ENCODE measurements at regions not wholly inside any gene's neighbourhood (a gene's known extent, or its start where the extent isn't known, plus 50 kb on each side); places are given as distances from the start of the nearest gene placed in this dataset.

- Histone ChIP-seq H3K36me3 (ENCODE audit: insufficient read depth, low read length) (no peaks in the 10 kb centered on the region), H3F3A (ENCODE audit: insufficient read depth, low read length) (no peaks in the 10 kb centered on the region), H3K4me3 (ENCODE audit: low read depth, low read length, poor library complexity, severe bottlenecking) (no peak overlapping the region), H3K9me2 (ENCODE audit: low read depth, low read length) (no peaks in the 10 kb centered on the region), H4K20me1 (ENCODE audit: insufficient read depth, low read length) (no peaks in the 10 kb centered on the region), H3K4me2 (ENCODE audit: low read length) (no peak overlapping the region), H3K79me2 (ENCODE audit: insufficient read depth, low read length) (no peaks in the 10 kb centered on the region), H3K9me3 (ENCODE audit: low read length) (no peaks in the 10 kb centered on the region), H3K27ac (ENCODE audit: low read depth, low read length, poor library complexity, severe bottlenecking) (no peak overlapping the region), H2AFZ (ENCODE audit: low read length) (no peak overlapping the region), H3K4me1 (ENCODE audit: insufficient read depth, low read length, severe bottlenecking) (no peaks in the 10 kb centered on the region), H3K27me3 (ENCODE audit: insufficient read depth, low read length) (no peaks in the 10 kb centered on the region), H3K9ac (ENCODE audit: low read length) (no peak overlapping the region)
- TF ChIP-seq CTCF (IDR thresholded peaks at IDR 0.05; ENCODE audit: low read length), result no peak
- no peak for TF ChIP-seq EZH2 (IDR thresholded peaks at IDR 0.05; ENCODE audit: borderline replicate concordance, low read length)
Measured at GRCh38 chr2:83113953-83114352, 1345.1 kb downstream of the SUCLG1 start.

- H3K4me1 ChIP-seq (ENCODE audit: insufficient read depth, low read length, severe bottlenecking), result no peaks in the 10 kb centered on the region
- no peaks in the 10 kb centered on the region for H3K9me2 ChIP-seq (ENCODE audit: low read depth, low read length)
- no peak overlapping the region for H3K9ac ChIP-seq (ENCODE audit: low read length)
- no peaks in the 10 kb centered on the region for H3K79me2 ChIP-seq (ENCODE audit: insufficient read depth, low read length)
- no peaks in the 10 kb centered on the region for H4K20me1 ChIP-seq (ENCODE audit: insufficient read depth, low read length)
- no peak overlapping the region for H3K4me3 ChIP-seq (ENCODE audit: low read depth, low read length, poor library complexity, severe bottlenecking)
- no peak overlapping the region for H3K27ac ChIP-seq (ENCODE audit: low read depth, low read length, poor library complexity, severe bottlenecking)
- no peaks in the 10 kb centered on the region for H3K9me3 ChIP-seq (ENCODE audit: low read length)
- H2AFZ ChIP-seq (ENCODE audit: low read length), result no peak overlapping the region
- TF ChIP-seq EZH2 (IDR thresholded peaks at IDR 0.05; ENCODE audit: borderline replicate concordance, low read length) (no peak), CTCF (IDR thresholded peaks at IDR 0.05; ENCODE audit: low read length) (no peak)
- H3K4me2 ChIP-seq (ENCODE audit: low read length), result no peak overlapping the region
- H3K36me3 ChIP-seq (ENCODE audit: insufficient read depth, low read length), result no peaks in the 10 kb centered on the region
- no peaks in the 10 kb centered on the region for H3F3A ChIP-seq (ENCODE audit: insufficient read depth, low read length)
- H3K27me3 ChIP-seq (ENCODE audit: insufficient read depth, low read length), result no peaks in the 10 kb centered on the region
Measured at GRCh38 chr2:83112858-83113257, 1346.2 kb downstream of the SUCLG1 start.

- no peak for TF ChIP-seq CTCF (IDR thresholded peaks at IDR 0.05; ENCODE audit: low read length)
- no peak for TF ChIP-seq EZH2 (IDR thresholded peaks at IDR 0.05; ENCODE audit: borderline replicate concordance, low read length)
- H2AFZ ChIP-seq (ENCODE audit: low read length), result no peak overlapping the region
- no peak overlapping the region for H3K27ac ChIP-seq (ENCODE audit: low read depth, low read length, poor library complexity, severe bottlenecking)
- H3K9me2 ChIP-seq (ENCODE audit: low read depth, low read length), result no peaks in the 10 kb centered on the region
- H3K9ac ChIP-seq (ENCODE audit: low read length), result no peak overlapping the region
- no peaks in the 10 kb centered on the region for H3F3A ChIP-seq (ENCODE audit: insufficient read depth, low read length)
- H3K4me3 ChIP-seq (ENCODE audit: low read depth, low read length, poor library complexity, severe bottlenecking), result no peak overlapping the region
- no peaks in the 10 kb centered on the region for H4K20me1 ChIP-seq (ENCODE audit: insufficient read depth, low read length)
- H3K4me1 ChIP-seq (ENCODE audit: insufficient read depth, low read length, severe bottlenecking), result no peaks in the 10 kb centered on the region
- no peaks in the 10 kb centered on the region for H3K36me3 ChIP-seq (ENCODE audit: insufficient read depth, low read length)
- no peaks in the 10 kb centered on the region for H3K9me3 ChIP-seq (ENCODE audit: low read length)
- no peaks in the 10 kb centered on the region for H3K27me3 ChIP-seq (ENCODE audit: insufficient read depth, low read length)
- H3K79me2 ChIP-seq (ENCODE audit: insufficient read depth, low read length), result no peaks in the 10 kb centered on the region
- no peak overlapping the region for H3K4me2 ChIP-seq (ENCODE audit: low read length)
Measured at GRCh38 chr2:83109284-83109683, 1349.8 kb downstream of the SUCLG1 start.
